Body of pancreas (tissue), 4 donors: ENCODE measurements at regions not wholly inside any gene's neighbourhood (a gene's known extent, or its start where the extent isn't known, plus 50 kb on each side); places are given as distances from the start of the nearest gene placed in this dataset.

Source experiments
- ATAC-seq: fragments of 150-250 bp; one replicate; pipeline ENCODE4 v1.9.1; 2016
- DNase-seq, 4 donors: peaks; one replicate each; pipeline ENCODE4 v3.0.0-alpha.2; 2019
- H3K27ac ChIP-seq, 4 donors: fragments of 200-600 bp; sonication (generic); 1 replicate in 3 of 4; 2 replicates in 1 of 4; pipeline versions ENCODE4 v1.5.1 to v1.6.1; 2016 to 2019; ENCODE audit warnings: mild to moderate bottlenecking in 1 of 4, mixed read lengths in 1 of 4, moderate library complexity in 1 of 4
- H3K27me3 ChIP-seq, 2 donors: fragments of 200-600 bp; sonication (generic); one replicate each; pipeline ENCODE4 v1.6.0; 2016; ENCODE audit warnings: mild to moderate bottlenecking in 1 of 2
- H3K36me3 ChIP-seq, 2 donors: fragments of 200-600 bp; sonication (generic); replicated peaks in 1 of 2; 2 replicates each; pipeline ENCODE4 v1.5.1; 2016; ENCODE audit warnings: low read depth in 2 of 2; ENCODE audit not compliant: insufficient read depth in 1 of 2
- H3K4me1 ChIP-seq: fragments of 200-600 bp; sonication (generic); one replicate; pipeline ENCODE4 v1.6.0; 2016
- H3K4me3 ChIP-seq, 2 donors: fragments of 200-600 bp; sonication (generic); 1 replicate in 1 of 2; 2 replicates in 1 of 2; pipeline ENCODE4 v1.5.1; 2016 to 2019
- H3K9me3 ChIP-seq, 3 donors: fragments of 200-600 bp; sonication (generic); 1 replicate in 2 of 3; 2 replicates in 1 of 3; pipeline ENCODE4 v1.5.1; 2016
- CTCF ChIP-seq, 7 experiments: fragments of 450-650 bp in 4 of 7; fragments of 200-600 bp in 3 of 7; sonication (generic) in 3 of 7; IDR thresholded peaks; one replicate each; pipeline ENCODE4 v1.5.1; 2016 to 2019; ENCODE audit warnings: antibody characterized with exemption in 7 of 7
- POLR2A ChIP-seq, 3 donors: fragments of 450-650 bp; IDR thresholded peaks; one replicate each; pipeline ENCODE4 v1.6.1; 2016; ENCODE audit warnings: antibody characterized with exemption in 3 of 3, mild to moderate bottlenecking in 2 of 3
- WGBS, 2 donors: methylation state at CpG; one replicate each; pipeline ENCODE4 v1.1.5; 2017; 5-methylcytosine and 5-hydroxymethylcytosine counted together
- intact Hi-C: fragments of 100-400 bp; cut with DNase I; formaldehyde crosslinking; loops from one replicate; pipeline ENCODE4 v1.15.1; 2023

GRCh38 chr9:117951127-117951526 is 246.9 kb downstream of the TLR4 start:
- WGBS, 2 donors = 62 to 67% methylated on average over 7 of the region's 7 CpGs
- H3K9me3 ChIP-seq = no peaks in the 10 kb centered on the region
- TF ChIP-seq CTCF (IDR thresholded peaks at IDR 0.05) = no peak
- no peak for TF ChIP-seq POLR2A (IDR thresholded peaks at IDR 0.05)
- no peaks in the 10 kb centered on the region for H3K36me3 ChIP-seq
- no peak for ATAC-seq
- intact Hi-C loops = no loop called here
- no peak for DNase-seq
- H3K27ac ChIP-seq = no peak overlapping the region
- H3K4me1 ChIP-seq = no peaks in the 10 kb centered on the region
- no peak overlapping the region for H3K4me3 ChIP-seq
- H3K27me3 ChIP-seq = no peaks in the 10 kb centered on the region

GRCh38 chr9:117952581-117952980 is 248.4 kb downstream of the TLR4 start:
- DNase-seq (no peak), ATAC-seq (no peak)
- intact Hi-C loops = no loop called here
- no peaks in the 10 kb centered on the region for H3K27me3 ChIP-seq
- no peaks in the 10 kb centered on the region for H3K36me3 ChIP-seq
- no peak overlapping the region for H3K4me3 ChIP-seq
- 30 to 35% methylated on average over 2 of the region's 2 CpGs for WGBS, 2 donors
- H3K9me3 ChIP-seq = no peaks in the 10 kb centered on the region
- H3K27ac ChIP-seq = no peak overlapping the region
- no peaks in the 10 kb centered on the region for H3K4me1 ChIP-seq
- no peak for TF ChIP-seq POLR2A (IDR thresholded peaks at IDR 0.05)
- TF ChIP-seq CTCF (IDR thresholded peaks at IDR 0.05) = no peak

- TF ChIP-seq POLR2A (IDR thresholded peaks at IDR 0.05) (no peak), CTCF (IDR thresholded peaks at IDR 0.05) (no peak)
- H3K9me3 ChIP-seq = no peaks in the 10 kb centered on the region
- H3K27me3 ChIP-seq = no peaks in the 10 kb centered on the region
- H3K27ac ChIP-seq = no peak overlapping the region
- H3K36me3 ChIP-seq = no peaks in the 10 kb centered on the region
- H3K4me3 ChIP-seq = no peak overlapping the region
- no peak for ATAC-seq
- intact Hi-C loops = no loop called here
- no peaks in the 10 kb centered on the region for H3K4me1 ChIP-seq
- no peak for DNase-seq
- WGBS, 2 donors = 60 to 62% methylated on average over 2 of the region's 2 CpGs
Observed at GRCh38 chr9:117957267-117957666, 253.1 kb downstream of the TLR4 start.

- DNase-seq = no peak
- no peaks in the 10 kb centered on the region for H3K9me3 ChIP-seq
- no peaks in the 10 kb centered on the region for H3K36me3 ChIP-seq
- 88 to 89% methylated on average over 2 of the region's 2 CpGs for WGBS, 2 donors
- no peaks in the 10 kb centered on the region for H3K27me3 ChIP-seq
- ATAC-seq = no peak
- TF ChIP-seq POLR2A (IDR thresholded peaks at IDR 0.05) (no peak), CTCF (IDR thresholded peaks at IDR 0.05) (no peak)
- H3K27ac ChIP-seq = no peak overlapping the region
- intact Hi-C loops = no loop called here
- H3K4me3 ChIP-seq = no peak overlapping the region
- H3K4me1 ChIP-seq = no peaks in the 10 kb centered on the region
Observed at GRCh38 chr9:117958726-117959125, 254.5 kb downstream of the TLR4 start.

- H3K4me1 ChIP-seq = no peaks in the 10 kb centered on the region
- H3K27me3 ChIP-seq = no peaks in the 10 kb centered on the region
- TF ChIP-seq CTCF (IDR thresholded peaks at IDR 0.05) (no peak), POLR2A (IDR thresholded peaks at IDR 0.05) (no peak)
- no peak overlapping the region for H3K27ac ChIP-seq
- H3K4me3 ChIP-seq = no peak overlapping the region
- DNase-seq (no peak), ATAC-seq (no peak)
- no peaks in the 10 kb centered on the region for H3K9me3 ChIP-seq
- no peaks in the 10 kb centered on the region for H3K36me3 ChIP-seq
- WGBS, 2 donors = 80 to 88% methylated on average over 1 of the region's 1 CpG
- intact Hi-C loops = no loop called here
Observed at GRCh38 chr9:117963493-117964090, 259.4 kb downstream of the TLR4 start.
